ENCODE measurements at regions not wholly inside any gene's neighbourhood (a gene's known extent, or its start where the extent isn't known, plus 50 kb on each side); places are given as distances from the start of the nearest gene placed in this dataset.

- TF ChIP-seq TAF1 (IDR thresholded peaks at IDR 0.05; ENCODE audit: borderline replicate concordance, insufficient read depth, low read length) (no peak), SIN3A (IDR thresholded peaks at IDR 0.05; ENCODE audit: borderline replicate concordance, insufficient read depth, low read length) (no peak), POLR2AphosphoS5 (IDR thresholded peaks at IDR 0.05; ENCODE audit: low read depth, low read length) (no peak), FOXP2 (optimal IDR thresholded peaks at IDR 0.05; ENCODE audit: borderline replicate concordance, extremely low read depth, extremely low read length, insufficient read depth) (no peak), REST (IDR thresholded peaks at IDR 0.05; ENCODE audit: insufficient read depth in 1 of 2, low read depth in 2 of 2, low read length in 2 of 2) (no peak)
Measured at GRCh38 chrX:5031792-5032191, 1196.9 kb downstream of the NLGN4X start.

GRCh38 chrX:5015451-5015850 is 1213.2 kb downstream of the NLGN4X start:
- TF ChIP-seq POLR2AphosphoS5 (IDR thresholded peaks at IDR 0.05; ENCODE audit: low read depth, low read length) (no peak), SIN3A (IDR thresholded peaks at IDR 0.05; ENCODE audit: borderline replicate concordance, insufficient read depth, low read length) (no peak), FOXP2 (optimal IDR thresholded peaks at IDR 0.05; ENCODE audit: borderline replicate concordance, extremely low read depth, extremely low read length, insufficient read depth) (no peak), TAF1 (IDR thresholded peaks at IDR 0.05; ENCODE audit: borderline replicate concordance, insufficient read depth, low read length) (no peak), REST (IDR thresholded peaks at IDR 0.05; ENCODE audit: insufficient read depth in 1 of 2, low read depth in 2 of 2, low read length in 2 of 2) (no peak)

- TF ChIP-seq SIN3A (IDR thresholded peaks at IDR 0.05; ENCODE audit: borderline replicate concordance, insufficient read depth, low read length), result no peak
- TF ChIP-seq TAF1 (IDR thresholded peaks at IDR 0.05; ENCODE audit: borderline replicate concordance, insufficient read depth, low read length), result no peak
- TF ChIP-seq POLR2AphosphoS5 (IDR thresholded peaks at IDR 0.05; ENCODE audit: low read depth, low read length), result no peak
- TF ChIP-seq FOXP2 (optimal IDR thresholded peaks at IDR 0.05; ENCODE audit: borderline replicate concordance, extremely low read depth, extremely low read length, insufficient read depth), result no peak
- no peak for TF ChIP-seq REST (IDR thresholded peaks at IDR 0.05; ENCODE audit: insufficient read depth in 1 of 2, low read depth in 2 of 2, low read length in 2 of 2)
Measured at GRCh38 chrX:4994855-4995254, 1233.8 kb downstream of the NLGN4X start.

GRCh38 chrX:4978613-4979012 is 1250.1 kb downstream of the NLGN4X start:
- TF ChIP-seq TAF1 (IDR thresholded peaks at IDR 0.05; ENCODE audit: borderline replicate concordance, insufficient read depth, low read length) (no peak), SIN3A (IDR thresholded peaks at IDR 0.05; ENCODE audit: borderline replicate concordance, insufficient read depth, low read length) (no peak), FOXP2 (optimal IDR thresholded peaks at IDR 0.05; ENCODE audit: borderline replicate concordance, extremely low read depth, extremely low read length, insufficient read depth) (no peak), POLR2AphosphoS5 (IDR thresholded peaks at IDR 0.05; ENCODE audit: low read depth, low read length) (no peak), REST (IDR thresholded peaks at IDR 0.05; ENCODE audit: insufficient read depth in 1 of 2, low read depth in 2 of 2, low read length in 2 of 2) (no peak)

- TF ChIP-seq REST (IDR thresholded peaks at IDR 0.05; ENCODE audit: insufficient read depth in 1 of 2, low read depth in 2 of 2, low read length in 2 of 2), result no peak
- TF ChIP-seq SIN3A (IDR thresholded peaks at IDR 0.05; ENCODE audit: borderline replicate concordance, insufficient read depth, low read length), result no peak
- no peak for TF ChIP-seq POLR2AphosphoS5 (IDR thresholded peaks at IDR 0.05; ENCODE audit: low read depth, low read length)
- no peak for TF ChIP-seq FOXP2 (optimal IDR thresholded peaks at IDR 0.05; ENCODE audit: borderline replicate concordance, extremely low read depth, extremely low read length, insufficient read depth)
Measured at GRCh38 chrX:4971646-4972045, 1257.0 kb downstream of the NLGN4X start.

Data from PFSK-1 (cell line).